Right lung (tissue), 2 donors: ENCODE measurements at regions not wholly inside any gene's neighbourhood (a gene's known extent, or its start where the extent isn't known, plus 50 kb on each side); places are given as distances from the start of the nearest gene placed in this dataset.
A peak's percentile ranks its signal among the peaks of the same experiment; 100 is the strongest.
"Not testable (repeated sequence)": the region's sequence is repeated elsewhere in the genome, so short reads cannot be mapped to it uniquely, and the experiment has no call there.

ENCODE experiments used
- DNase-seq, 2 donors: peaks; one replicate each; pipeline ENCODE4 v3.0.0-alpha.2; 2013

- no peak for DNase-seq
These were observed 582.2 kb upstream of the ARID1B start for GRCh38 chr6:156194981-156195380.

GRCh38 chr6:156193381-156193780, 583.8 kb upstream of the ARID1B start:
- DNase-seq: no peak

GRCh38 chr6:156191895-156192294, 585.3 kb upstream of the ARID1B start:
- no peak for DNase-seq

GRCh38 chr6:156191390-156191789, 585.8 kb upstream of the ARID1B start:
- not testable (repeated sequence) for DNase-seq

- DNase-seq: no peak
These were observed 586.9 kb upstream of the ARID1B start for GRCh38 chr6:156190270-156190669.

DNA sequence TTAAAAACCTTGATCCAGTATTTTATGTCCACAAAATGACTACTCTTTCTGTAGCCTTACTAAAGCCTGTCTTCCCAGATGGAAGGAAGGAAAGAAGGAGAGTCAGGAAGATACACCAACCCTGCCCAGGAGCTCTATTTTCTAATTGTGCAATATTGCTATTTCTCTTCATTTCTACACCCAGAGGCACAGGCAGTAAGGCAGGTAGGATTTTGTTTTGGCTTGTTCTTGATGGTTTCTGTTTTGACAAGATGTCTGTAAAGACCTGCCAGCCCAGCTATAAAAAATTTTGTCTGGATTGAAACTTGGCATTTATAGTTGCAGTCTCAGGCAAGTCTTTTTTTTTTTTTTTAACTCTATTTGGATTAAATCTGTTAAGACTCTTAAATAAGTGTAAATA, 587.5 kb upstream of the ARID1B start:
- no peak for DNase-seq

- DNase-seq: no peak
These were observed 588.0 kb upstream of the ARID1B start for GRCh38 chr6:156189195-156189594.

DNA sequence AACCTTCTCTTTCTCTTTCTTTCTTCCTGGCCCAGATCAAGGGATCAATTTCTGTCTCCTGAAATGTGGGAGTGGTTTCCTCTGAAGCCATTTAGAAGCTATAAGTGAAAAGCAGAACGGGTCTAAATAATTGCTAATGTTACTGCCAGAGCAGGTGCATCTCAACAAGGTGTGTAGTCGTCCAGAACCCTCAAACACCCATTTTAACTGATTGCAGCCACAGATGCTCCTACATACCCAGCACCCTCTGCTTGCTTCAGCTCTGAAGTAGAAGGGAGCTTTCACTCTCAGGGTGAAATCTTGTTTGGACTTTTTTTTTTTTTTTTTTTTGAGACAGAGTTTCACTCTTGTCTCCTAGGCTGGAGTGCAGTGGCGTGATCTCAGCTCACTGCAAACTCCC, 592.1 kb upstream of the ARID1B start:
- no peak for DNase-seq

DNA sequence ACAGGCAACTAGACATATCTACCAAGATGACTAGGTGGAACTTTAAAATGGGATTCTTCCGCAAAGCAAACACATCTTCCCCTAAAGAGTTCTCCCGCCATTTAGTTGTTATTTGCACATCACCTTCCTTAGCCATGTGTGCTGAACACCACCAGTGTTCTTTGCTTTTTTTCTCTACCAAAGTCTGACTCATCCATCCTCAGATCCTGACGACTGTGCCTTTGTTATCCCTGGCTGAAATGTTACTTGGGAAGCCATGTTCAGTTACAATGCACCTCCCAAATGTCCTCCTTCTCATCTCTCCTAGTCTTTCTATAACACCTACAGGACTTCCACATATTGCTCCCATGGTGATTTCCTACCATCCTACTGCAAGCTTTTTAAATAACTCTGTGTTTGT, 593.5 kb upstream of the ARID1B start:
- no peak for DNase-seq

DNA sequence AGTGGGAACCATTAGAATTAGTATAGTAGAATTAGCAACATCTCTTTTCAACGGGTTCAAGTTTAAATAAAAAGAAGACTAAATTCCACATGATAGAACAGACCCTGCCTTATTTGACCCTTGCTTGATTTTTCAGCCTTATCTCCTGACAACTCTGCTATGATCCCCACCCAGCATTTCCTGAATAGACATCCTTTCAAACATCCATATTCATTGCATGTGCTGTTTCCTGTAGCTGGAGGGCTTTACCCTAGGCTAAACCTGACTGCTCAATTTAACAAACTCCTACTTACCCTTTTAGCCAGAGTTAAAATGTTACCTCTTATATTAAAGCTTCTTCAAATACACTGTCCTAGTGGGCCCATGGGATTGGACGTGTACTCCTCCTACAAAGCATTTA, 594.8 kb upstream of the ARID1B start:
- no peak for DNase-seq

DNA sequence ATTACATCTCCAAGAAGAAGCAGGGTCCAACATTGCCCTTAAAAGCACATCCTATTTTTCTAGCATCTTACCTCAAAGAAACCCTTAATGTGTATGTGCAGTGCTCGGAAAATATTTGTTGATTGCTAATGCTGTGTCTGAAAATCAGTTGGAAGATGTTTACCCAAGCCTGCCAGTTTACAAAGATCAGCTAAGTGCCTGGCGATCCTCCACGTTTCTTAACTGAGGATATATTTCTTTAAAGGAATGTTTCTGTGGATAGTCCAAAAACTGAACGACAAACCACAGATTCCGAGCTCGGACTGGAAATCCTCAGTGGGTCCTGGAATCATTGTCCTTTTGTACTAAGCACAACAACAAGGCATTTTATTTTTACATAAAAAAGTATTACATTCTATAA, 595.7 kb upstream of the ARID1B start:
- DNase-seq: peak in 1 of 2 donors; percentile 22

DNA sequence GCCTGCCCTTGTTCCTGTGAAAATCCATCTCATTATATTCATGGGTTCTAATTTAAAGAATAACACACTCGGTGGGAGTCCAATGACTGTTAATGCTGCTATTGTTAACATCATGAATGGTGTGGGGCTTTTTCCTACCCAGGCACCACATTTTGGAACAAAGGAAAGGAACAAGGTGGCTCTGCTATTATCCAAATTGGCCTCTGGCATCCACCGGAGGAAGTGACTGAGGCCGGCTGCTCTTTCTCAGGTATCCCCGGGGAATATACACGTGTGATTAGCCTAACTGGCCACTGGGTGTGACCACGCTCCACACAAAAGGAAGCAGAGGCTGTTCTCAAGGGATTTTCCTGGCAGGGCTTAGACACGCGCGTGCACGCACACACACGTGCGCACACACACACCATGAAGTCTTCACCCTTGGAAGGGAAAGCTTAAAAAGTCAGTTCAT, 601.2 kb upstream of the ARID1B start:
- no peak for DNase-seq

DNA sequence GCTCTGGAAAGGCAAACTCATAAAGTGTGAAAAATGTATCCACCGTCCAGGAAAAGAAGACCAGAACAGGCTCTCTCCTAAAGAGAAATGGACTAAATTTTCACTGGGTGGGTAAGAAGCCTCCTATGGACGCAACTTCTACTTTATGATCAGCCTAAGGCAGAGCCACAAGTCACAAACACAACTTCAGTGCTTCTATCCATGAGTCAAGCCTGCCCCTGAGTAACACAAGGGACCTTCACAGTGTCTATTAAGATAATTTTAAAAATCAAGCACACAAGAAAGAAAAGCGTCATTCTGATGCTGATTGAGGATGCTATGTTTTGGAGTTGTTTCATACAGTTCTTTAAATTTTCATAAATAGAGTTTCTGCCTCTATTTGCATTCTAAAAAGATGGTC, 601.7 kb upstream of the ARID1B start:
- no peak for DNase-seq

GRCh38 chr6:156174031-156174890, 602.9 kb upstream of the ARID1B start:
- no peak for DNase-seq

GRCh38 chr6:156169371-156169770, 607.8 kb upstream of the ARID1B start:
- DNase-seq: no peak

GRCh38 chr6:156167625-156168071, 609.5 kb upstream of the ARID1B start:
- peak; percentile 49 to 63 for DNase-seq

DNA sequence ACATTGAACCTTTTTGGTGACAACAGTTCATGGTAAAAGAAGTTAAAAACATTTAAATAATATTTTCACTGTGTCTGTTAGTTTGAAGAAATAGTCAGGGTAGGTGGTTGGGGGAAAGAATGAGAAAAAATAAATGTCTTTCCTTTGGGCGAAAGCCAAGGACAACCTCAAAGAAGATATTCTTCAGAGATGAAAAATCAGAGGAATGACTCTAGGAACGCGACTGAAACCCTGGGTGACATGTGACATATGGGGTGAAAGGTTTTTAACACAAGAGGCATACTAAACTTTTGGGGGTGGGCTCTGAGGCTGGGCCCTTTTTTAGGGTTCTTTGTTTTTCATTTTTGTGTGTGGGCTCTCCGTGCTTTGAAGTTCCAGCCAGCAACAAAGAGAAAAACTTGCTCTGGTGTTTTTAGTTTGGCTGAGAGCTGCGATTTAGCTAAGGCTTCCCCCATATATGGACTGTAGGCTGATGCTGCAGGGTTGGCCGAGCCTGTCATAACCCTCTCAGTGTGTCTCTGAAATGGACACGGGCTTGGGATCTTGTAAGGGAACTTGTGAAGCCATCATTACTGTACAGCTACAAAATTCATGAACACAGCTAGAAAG, 610.1 kb upstream of the ARID1B start:
- DNase-seq: peak; percentile 67 to 80

- no peak for DNase-seq
These were observed 611.1 kb upstream of the ARID1B start for GRCh38 chr6:156166093-156166492.

DNA sequence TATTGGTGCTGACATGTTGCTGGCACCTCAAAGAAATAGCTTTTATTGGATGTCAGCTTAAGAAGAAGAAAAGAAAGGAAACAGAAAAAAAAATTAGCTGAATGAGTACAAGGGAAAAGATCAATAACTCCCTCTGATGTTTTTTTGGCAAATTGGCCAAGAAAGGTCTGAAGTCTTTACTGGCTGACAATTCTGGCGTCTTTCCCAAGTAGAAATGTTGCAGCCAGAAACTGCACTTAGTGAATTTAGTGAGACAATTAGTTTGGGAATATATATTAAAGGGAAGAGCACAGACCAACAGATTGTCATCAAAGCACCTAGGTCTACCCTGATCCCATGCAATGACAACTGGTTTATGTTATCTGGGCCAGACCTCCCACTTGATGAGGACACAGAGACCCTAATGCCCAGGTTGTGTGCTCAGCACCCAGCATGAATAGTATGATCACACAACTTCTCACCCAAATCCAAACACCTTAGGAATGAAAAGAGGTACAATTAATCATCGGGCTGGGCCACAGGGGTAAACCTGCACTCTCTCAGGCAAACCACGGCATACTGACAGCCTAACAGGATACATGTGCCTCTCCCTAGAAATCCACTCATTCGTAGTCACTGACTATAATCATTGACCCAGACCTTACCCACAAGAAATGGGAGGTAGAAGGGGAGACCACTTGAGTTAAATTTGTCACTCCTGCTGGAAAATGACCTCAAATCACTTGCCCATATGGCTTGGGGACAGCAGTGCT, 612.3 kb upstream of the ARID1B start:
- no peak for DNase-seq

DNA sequence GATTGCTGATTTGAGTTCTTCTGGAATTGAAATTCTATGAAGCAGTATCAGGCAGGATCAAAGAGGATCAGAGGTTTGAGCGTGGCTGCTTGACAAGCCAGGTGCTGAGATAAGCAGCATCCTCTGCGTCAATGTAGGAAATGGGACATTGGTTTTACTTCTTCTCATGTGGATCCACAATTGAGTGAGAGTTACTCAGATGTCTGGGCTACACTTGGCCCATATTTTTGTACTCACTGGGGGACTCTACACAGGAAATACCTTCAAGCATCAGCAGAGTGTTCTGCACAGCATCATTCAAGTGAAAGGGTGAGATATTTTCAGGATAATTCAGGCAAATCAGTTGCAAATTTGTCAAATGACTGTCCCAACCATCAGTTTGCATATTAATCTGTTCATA, 613.9 kb upstream of the ARID1B start:
- no peak for DNase-seq

DNA sequence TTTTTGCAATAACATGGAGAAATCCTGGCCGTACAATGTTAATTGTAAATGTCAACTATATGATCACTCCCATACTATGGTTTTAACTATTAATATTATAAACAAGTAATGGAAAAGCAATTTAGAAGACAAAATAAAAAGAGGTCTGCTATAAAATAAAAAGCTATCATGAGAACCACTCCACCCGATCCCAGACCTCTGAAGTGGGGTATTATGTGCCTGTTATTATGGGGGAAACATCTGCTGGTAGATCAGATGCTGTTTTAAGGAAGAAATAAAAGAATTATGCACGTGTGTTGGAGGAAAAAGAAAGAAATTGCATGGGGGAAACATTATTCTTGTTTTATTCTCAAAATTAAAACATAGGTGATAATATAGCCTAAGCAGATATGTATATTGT, 615.7 kb upstream of the ARID1B start:
- no peak for DNase-seq

DNA sequence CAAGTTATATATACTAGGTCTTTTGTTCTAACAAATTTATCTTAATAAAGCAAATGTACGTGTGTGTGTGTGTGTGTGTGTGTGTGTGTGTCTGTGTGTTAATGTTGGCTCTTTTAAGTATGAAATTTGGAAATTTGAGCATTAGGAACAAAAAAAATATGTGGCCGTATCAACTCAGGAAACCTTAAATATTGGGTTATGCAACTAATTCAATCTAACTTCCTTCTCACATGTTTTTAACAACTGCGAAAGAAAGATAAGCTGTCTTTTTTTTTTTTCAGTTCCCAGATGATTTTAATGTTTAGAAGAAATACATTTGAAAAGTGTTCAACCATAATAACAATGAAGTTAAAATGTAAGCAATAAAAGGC, 616.4 kb upstream of the ARID1B start:
- no peak for DNase-seq
